ENCODE measurements at regions not wholly inside any gene's neighbourhood (a gene's known extent, or its start where the extent isn't known, plus 50 kb on each side); places are given as distances from the start of the nearest gene placed in this dataset.

GRCh38 chr3:56926243-56926946, 124.6 kb upstream of the ARHGEF3 start:
- TF ChIP-seq POLR2A (IDR thresholded peaks at IDR 0.05; ENCODE audit: low read depth, low read length) (no peak), BHLHE40 (IDR thresholded peaks at IDR 0.05; ENCODE audit: low read depth, low read length) (no peak), CTCF (conservative IDR thresholded peaks at IDR 0.05; ENCODE audit: low read depth, low read length) (no peak), RAD21 (IDR thresholded peaks at IDR 0.05; ENCODE audit: low read length) (no peak), CEBPB (IDR thresholded peaks at IDR 0.05; ENCODE audit: low read depth, low read length) (no peak), RFX5 (IDR thresholded peaks at IDR 0.05; ENCODE audit: low read depth, low read length) (no peak), CHD1 (IDR thresholded peaks at IDR 0.05; ENCODE audit: low read depth, low read length) (no peak), FOS (IDR thresholded peaks at IDR 0.05; ENCODE audit: low read depth, low read length) (no peak), RCOR1 (IDR thresholded peaks at IDR 0.05; ENCODE audit: insufficient replicate concordance, low read length) (no peak), USF2 (IDR thresholded peaks at IDR 0.05; ENCODE audit: low read depth, low read length) (no peak), ELK1 (IDR thresholded peaks at IDR 0.05; ENCODE audit: borderline replicate concordance, low read depth, low read length) (no peak), SMC3 (IDR thresholded peaks at IDR 0.05; ENCODE audit: low read depth, low read length) (no peak)
